Dermis microvascular lymphatic vessel endothelial cell (primary cell): ENCODE measurements at regions not wholly inside any gene's neighbourhood (a gene's known extent, or its start where the extent isn't known, plus 50 kb on each side); places are given as distances from the start of the nearest gene placed in this dataset.

Experiments used
- DNase-seq, 2 donors: peaks; one replicate each; pipeline versions ENCODE4 v3.0.0 to v3.0.0-alpha.2; 2010; ENCODE audit warnings: low read depth in 2 of 2

DNA sequence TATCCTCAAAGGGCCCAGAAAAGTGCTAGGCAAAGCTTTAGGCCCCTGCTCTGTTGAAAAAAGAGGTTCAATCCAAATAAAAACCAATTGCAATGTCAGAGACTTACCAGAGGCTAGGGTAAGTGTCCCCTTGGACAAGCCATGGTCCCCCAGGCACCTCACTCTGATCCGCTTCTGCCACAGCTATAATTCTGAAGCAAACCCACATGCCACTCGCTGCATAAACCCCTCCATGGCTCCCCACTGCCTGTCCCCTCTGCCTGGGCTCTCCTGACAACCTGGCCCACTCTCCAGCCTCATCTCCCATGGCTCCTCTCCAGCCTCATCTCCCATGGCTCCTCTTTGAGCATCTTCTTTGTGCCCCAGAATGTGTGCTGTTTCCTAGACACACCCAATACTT lies 169.6 kb upstream of the TLE3 start:
- no peak for DNase-seq

DNA sequence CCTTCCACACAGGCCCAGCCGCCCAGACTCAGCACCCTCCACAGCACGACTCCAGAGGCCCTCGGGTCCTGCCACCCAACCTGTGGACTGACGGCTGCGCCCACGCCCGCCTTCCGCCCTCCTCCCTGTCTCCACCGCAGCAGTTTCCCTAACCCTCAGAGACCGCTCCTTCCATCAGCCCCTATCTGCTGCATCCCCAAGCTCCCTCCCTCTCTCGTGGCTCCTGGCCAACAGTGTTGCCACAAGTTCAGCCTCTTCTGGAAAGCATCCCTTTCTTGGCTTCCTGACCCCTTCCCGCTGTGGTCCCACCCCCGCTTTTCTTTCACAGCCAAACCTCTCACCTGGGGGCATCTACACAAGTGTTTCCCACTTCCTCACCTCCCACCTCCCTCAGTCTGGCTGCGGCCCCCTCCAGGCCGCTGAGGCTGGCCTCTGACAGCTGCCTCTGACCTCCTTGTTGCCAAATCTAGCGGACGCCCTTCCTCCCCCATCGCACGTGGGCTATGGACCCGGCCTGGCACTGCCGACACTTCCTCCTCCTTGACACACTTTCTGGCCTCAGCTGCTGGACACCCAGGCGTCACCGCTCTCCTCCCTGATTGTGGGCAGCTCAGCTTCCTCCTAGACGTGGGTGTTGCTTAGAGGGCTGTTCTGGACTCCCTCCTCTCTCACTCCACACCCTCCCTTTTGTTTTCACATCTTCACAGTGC lies 168.8 kb upstream of the TLE3 start:
- DNase-seq = no peak

DNA sequence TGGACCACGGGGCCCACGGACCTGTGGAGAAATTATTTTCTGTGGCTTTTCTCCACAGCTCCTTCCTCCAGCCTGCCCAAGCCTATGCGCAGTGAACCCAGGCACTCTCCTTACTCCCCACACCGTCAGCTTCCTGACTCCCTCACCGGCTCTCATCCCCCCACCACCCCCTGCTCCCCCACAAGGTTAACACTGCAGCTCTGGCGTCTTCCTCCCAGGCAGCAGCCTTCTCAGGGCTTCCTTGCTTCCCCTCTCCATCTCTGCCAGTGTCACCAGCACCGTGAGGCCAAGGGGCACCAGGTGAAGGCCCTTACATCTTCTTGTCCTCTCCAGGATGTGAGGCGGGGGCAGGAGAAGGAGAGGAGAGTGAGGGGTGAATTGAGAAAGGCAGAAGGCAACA lies 168.3 kb upstream of the TLE3 start:
- no peak for DNase-seq

DNA sequence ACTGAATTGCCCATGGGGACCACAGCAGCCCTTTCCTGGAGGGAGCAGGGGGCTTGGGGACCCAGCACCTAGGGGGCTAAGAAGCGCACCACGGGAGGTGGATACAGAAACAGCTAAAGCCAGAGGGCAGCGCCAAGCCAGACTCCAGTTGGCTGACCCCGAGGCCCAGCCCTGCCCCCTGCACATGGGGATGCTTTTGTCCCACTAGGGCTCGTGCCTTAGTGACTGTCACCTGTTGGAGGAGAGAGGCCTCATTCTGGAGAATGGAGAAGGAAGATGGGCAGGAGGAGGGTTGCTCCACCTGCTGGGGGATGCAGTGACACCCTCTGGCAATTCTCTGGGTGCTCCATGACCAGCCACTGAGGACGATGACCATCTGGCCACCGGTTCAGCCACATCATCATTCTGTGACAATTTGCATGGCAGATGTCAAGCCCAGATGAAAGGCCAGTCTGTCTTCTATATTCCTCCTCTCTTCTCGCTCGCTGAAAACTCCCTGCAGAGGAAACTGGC lies 167.8 kb upstream of the TLE3 start:
- no peak for DNase-seq

DNA sequence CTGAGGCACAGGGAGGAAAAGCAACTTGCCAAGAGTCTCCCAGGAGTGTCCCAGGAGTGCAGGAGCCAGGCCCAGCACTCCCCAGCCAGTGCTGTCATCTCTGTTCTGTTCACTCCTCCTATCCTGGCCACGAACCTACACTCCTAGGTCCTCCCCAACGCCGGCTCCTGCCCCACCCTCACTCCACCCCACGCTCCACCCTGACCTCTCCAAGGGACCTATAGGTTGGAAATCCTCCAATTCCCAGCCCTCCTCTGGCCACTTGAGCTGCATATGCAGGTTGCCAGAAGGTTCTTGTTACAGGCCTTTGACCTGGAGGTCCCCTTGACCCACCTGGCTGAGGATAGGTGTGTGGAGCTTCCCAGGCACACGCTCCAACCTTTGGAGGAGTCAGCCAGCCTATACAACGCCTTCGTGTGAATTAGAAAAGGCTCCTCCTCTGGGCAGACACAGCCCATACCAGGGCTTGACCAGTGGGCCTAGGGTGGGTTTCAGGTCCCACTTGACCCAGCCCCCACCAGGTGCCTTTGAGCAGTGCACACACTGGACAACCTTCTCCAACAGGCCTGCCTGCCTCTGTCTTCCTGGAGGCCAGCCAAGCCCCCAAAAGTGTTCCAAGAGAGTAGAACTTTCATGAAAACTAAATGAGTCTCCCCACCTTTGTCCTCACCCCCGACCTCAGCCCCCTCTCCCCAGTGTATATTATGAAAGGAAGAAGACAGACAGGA lies 167.2 kb upstream of the TLE3 start:
- no peak for DNase-seq

DNA sequence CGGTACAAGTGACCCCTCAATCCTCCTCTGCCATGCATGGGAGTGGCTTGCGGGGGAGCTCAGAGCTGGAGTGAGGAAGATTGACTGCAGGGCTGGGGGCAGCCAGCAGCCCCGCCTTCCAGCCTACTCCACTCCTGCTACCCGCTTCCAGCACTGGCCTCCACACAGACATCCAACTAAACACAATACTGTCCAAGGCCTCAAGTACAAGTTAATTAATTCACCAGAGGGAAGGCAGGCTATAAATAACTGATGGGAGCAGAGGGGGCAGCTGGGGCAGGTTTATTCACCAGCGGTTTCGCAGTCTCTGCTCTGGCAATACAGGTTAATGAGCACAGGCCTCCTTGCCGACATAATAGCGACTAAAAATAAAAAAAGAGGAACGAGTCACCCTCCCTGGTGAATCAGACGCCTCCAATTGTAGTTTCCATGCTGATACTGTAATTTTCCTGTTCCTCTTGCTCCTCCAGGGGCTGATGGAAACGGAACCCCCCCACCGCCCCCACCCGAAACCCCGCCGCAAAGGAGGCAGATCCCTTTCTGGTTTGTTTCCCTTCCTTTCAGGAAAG lies 166.4 kb upstream of the TLE3 start:
- DNase-seq = peak in 1 of 2 donors; percentile 13

DNA sequence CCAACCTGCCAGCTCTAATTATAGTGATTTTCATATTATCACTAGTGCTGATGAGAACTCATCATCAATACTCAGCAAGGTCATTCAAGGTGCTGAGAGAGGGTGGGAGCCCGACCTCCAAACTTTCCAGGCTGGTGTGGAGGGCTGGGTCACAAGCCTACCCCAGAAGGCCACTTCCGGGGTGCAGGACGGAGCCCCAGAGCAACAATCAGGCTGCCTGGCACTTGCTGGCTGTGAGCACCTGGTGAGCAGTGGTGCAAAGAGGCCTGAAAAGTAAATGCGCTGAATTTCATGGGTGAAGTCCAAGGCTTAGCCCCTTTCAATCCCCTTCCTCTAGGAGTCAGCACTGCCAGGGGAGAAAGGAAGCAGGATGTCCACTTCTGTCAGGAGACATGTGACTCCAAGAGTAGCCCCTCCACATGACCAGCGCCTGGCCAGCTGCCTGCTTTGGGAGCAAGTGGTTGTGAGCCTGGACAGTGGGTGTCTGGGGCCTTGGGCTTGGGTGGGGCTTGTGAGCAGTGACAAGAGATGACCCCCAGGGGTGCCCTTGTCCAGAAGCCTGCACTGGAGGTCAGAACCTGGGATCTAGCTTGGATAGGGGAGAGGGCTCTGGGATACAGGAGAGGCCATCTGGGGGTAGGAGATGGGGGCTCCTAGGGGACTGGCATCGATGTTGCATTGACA lies 165.0 kb upstream of the TLE3 start:
- DNase-seq = no peak

DNA sequence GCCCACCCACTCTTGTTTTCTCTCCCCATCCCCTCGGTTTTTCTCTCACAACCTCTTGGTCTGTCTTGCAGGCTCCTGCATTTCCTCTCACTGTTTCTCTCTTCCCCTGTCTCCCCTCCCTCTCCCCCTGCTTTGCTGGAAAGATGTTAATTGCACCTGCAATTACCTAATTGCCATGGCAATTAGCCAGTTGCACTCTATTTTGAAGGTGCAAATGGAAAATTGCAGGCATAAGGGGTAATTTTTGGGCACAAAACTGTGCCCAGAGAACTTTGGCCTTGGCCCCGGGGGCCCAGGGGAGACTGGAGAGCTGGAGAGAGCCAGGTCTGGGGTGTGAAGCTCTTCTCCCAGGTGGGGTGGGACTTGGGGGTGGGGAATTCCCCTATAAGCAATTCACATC lies 164.5 kb upstream of the TLE3 start:
- DNase-seq = no peak

DNA sequence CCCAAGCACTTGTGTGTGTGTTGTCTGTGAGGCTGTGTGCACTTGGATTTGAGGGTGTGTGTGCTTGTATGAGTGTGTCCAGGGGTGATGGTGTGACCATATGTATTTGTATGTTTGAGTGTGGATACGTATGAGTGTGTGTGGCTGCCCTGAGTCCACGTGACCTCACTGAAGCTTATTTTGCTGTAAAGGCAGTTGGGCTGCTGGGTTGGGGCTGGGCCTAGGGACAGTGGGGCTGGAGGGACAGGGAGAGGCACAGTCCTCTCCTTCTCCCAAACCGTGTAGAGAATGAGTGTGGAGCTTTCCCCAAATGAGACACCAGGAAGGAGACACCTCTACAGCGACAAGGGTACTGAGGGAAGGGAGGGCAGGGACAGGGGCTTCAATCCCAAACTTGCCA lies 163.4 kb upstream of the TLE3 start:
- no peak for DNase-seq

DNA sequence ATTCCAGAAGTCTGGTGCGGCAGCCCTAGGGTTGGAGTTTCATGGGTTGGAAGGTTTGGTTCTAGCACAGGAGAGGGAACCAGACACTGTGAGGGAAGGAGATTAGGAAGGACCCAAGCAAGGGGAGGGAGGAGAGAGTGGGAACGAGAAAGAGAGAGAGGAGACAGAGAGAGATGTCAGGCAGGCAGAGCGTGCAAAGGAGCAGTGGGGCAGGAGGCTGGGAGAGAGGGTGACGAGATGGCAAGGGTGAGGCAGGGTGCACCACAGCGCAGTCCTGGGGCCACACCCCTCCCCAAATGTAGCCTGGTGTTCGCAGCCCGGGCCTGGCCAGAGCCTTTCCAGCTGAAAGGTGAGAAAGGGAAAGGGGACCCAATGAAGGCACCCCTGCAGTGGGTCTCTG lies 162.9 kb upstream of the TLE3 start:
- DNase-seq = no peak

DNA sequence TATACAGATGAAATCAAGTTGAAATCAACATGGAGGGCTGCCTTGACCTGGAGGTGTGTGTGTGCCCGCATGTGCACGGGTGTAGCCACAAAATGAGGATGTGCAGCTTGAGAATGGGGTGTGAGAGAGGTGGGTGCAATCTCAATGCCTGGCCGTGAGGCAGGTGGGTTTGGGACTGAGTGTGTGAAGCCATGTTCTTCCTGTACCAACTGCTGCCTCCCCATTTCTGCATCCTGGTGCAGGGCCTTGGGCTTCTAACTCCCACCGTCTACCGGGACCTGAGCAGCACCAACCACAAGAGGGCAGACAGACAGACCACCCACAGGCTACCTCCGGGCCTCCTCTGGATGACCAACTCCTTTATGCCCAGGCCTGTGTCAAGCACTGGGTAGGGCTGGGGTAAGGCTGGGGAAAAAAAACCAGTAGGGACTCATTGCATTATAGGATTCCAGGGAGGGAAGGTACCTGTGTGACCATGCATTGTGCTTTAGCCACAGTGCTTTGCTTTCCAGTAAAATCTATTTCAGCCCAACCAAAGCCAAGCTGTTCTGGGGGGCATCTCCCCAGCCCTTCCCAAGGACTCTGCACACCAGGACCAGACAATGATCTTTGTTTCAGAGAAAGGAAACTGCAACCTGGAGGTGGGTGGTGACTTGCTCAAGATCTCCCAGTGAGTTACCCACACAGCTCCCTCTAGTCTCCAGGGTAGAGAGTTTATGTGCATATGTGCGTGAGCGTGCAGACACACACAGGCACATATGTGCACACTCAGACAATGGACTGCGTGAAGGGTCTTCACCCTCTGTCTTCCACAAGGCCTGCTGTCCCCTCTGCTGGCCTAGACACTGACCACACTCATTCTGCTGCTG lies 162.2 kb upstream of the TLE3 start:
- DNase-seq = no peak

DNA sequence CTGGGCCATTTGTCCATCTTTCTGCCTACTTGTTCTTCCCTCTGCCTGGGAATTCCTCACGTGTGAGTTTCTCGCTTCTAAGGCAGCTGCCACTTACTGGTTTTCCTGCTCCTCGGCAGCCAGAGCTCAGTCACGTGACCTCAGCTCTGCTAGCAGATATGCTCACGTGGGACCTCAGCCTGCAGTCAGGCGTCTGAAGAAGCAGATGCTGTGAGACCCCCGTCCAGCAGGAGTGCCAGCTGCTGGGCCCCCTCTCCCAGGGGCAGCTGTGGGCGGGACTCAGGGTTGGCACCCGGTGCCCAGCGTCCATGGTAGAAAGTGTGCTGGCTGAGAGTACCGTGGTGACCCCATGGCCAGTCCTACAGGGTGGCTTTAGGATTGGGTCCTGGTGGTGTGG lies 161.3 kb upstream of the TLE3 start:
- DNase-seq = peak in 1 of 2 donors; percentile 36

DNA sequence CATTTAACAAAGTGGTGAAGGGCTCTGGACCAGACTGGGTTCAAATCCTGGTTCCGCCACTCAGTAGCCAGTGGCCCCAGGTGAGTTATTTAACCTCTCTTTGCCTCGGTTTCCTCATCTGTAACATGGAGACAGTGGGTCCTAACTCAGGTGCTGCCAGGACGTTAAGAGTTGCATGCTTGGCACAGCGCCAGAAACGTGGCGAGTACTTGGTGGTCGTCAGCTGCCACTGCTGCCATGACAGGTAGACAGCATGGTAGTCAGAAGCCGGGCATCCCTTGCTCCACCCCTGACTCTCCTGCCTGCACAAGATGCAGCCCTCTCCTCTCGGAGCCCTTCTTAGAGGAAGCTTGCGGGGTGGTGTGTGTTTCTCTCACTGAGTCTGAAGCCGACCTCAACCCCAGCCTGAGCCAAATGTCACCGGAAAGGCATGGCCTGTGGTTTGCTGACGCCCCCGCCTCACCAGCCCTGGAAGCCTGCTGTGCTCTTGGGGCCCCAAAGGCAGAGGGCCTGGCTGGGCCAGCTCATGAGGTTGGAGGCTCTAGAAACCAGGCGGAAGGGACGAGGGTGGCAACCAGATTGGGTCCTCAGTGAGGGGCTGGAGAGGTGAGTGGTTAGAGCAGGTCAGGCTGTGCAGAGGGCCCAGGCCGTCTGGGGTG lies 160.8 kb upstream of the TLE3 start:
- DNase-seq = no peak

DNA sequence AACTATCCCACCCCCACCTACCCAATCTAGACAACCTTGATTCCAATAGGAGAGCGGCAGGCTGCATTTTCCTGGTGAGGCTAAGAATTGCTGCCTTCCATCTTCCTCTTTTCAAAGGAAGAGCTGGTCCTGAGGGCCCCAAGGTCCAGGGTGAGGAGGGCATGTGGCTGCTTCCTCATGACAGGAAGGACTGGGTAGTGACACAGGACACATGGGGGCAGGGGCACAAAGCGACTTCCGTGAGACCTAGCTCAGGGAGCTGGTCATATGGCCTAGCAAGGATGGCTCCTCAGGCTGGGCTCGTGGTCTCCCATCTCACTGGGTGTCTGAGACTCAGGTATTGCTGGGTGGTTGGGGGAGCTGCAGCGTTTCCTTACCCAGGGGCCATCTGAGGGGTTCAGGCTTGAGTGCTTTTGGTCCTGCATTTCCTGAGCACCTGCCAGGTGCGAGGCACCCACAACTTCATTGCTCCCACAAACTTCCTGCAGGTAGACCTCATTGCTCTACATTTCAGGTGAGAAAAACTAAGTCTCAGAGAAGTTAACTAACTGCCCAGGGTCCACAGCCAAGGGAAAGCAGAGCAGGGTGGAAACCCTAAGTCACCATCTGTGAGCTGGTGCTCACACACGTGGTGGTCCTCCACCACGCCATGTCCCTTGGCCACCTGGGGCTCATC lies 160.0 kb upstream of the TLE3 start:
- DNase-seq = no peak

DNA sequence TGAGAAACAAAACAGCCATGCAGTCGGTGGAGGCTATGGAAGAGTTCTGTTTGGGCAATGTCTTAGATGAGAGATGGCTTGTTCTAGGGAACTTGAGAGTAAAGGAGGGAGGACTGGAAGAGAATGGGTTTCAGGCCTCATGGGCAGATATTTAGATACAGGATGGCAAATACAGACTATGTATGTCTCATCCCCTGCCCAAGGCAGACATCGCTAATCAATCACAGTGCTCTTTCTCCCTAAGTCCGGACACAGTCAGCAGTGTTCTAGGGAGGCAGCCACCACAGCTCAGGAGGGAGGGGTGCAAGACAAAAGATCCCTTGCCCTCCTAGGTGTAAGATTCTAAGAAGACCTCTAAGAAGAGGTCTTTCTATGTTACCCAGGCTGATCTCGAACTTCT lies 159.3 kb upstream of the TLE3 start:
- DNase-seq = no peak

DNA sequence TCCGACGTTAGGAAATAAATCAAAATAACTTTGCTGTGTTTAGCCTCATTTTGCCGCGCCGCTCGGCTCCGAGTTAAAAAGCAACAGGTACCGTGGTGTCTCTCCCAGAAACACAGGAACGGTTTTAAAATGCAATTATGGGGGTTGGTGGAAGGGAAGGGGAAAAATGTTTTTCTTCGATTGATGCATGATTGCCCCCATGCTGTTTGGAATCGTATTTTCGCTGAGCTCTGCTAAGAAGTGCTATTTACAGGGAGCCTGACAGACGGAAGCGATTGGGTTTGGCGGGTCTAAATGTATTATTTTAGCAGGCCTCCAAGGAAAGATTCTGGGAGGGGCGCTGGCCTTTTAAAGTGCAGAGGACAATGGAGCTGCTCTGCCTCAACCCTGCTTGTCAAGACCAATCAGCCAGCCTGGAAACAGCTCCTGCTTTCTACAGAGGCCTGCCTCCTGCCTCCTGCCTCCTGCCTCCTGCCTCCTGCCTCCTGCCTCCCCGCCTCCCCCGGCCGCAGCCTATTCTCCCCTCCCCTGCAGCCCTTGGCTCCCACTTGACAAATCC lies 156.7 kb upstream of the TLE3 start:
- no peak for DNase-seq

DNA sequence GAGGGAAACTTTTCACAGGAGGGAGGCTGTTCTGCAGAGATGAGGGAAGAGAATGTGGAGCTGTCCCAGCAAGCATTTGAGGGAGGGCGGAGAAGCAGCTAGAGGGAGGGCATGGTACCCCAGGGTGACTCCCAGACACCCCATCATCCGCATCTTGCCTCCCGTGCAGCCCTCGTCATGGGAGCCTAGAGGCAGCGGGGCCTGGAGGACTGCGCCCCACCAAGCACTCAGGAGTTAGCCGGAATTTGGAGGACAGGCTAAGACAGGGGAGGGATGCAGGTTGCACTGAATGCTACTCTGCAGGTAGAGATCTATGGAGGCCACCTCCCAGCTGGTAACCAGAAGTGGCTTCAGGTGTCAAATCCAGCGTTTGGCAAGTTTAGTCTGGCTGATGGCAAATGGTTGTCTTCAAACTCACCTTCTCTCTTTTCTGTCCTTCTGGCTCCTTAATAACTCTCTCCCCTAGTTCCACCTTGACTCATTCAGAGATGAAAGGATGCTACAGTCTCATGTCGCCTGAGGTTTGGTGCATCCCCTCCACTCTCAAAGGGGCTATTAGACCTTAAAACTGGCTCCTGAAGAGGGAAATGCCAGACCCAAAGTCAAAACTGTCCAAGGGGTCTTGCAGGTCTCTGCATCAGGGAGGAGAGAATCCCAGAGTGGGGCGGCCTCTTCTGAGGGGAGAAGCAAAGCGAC lies 155.9 kb upstream of the TLE3 start:
- no peak for DNase-seq

DNA sequence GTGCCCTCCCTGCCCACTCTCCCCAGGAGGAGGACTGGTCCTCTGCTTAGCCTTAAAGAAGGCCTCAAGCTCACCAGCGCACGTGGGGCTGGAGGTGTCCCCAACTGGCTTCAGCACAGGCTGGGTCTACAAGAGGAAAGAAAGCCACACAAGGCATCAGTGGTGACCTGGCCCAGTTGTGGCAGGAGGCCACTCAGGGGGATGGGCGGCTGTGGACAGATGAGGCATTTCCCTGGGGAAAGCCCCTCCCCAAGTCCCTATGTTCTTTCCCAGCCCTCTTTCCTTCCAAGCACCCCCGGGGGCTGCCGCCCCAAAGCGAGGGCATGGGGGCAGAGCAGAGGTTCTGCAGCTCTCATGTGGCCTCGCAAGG lies 155.2 kb upstream of the TLE3 start:
- DNase-seq = no peak
